NCI-H460 (cell line): ENCODE measurements at regions not wholly inside any gene's neighbourhood (a gene's known extent, or its start where the extent isn't known, plus 50 kb on each side); places are given as distances from the start of the nearest gene placed in this dataset.
"Not testable (repeated sequence)": the region's sequence is repeated elsewhere in the genome, so short reads cannot be mapped to it uniquely, and the experiment has no call there.

Experiments used
- DNase-seq: peaks from one replicate; pipeline ENCODE4 v3.0.0-alpha.2; 2016; ENCODE audit warnings: low read depth; ENCODE audit errors: extremely low read depth

- DNase-seq, result no peak
Observed at GRCh38 chr3:107133891-107134290, 243.3 kb upstream of the CCDC54 start.

DNA sequence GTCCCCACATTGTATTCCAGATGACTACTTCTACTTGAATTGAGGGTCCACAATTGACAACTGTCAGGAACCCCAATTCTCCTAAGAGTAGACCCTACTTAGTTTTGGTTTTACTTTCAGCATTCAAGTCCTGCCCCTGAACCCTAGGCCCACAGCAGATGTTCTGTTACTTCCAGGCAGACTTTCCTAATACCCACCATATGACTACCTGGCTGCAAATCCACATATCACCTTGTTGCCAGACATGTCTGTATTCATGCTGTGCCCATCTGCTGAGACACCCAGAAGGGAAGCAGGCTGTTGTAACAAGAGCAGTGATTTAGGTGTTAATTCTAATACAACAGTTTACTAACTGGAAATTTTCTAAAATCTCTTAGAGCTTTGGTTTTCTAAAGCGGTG lies 235.1 kb upstream of the CCDC54 start:
- DNase-seq, result no peak

DNA sequence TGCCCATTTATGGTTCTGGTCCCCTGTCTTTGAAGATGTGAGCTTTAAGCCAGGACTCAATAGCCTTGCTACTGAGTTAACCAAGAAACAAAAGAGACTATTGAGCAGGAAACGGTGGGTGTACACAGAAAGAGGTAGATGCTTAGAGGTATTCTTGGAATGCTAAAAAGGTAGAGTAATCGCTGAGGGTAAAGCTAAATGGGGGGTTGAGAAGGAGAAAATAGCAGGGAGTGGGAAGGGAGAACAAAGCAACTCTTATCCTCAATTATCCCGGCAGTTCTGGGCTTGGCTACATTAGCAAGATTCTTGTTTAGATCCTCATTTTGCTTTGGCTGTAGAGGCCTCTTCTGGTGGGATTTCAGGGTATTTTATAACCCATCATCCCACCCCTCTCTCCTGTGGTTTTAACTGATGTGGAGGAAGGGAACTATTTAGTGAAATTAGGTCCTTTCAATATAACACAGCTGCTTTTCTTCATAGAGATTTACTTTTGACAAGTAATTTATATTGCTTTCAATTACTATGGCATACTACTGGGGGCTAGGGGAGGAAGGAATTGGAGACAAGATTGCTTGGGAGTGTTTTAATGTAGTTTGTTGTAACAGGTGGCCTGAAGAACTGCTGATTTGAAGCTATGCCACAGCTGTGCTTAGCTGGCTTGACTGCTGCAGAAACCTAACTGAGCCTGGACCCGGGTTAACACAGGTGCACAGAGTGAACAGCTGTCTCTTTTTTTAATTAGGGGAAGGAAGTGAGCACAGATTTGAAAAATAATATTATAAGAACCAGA lies 234.3 kb upstream of the CCDC54 start:
- no peak for DNase-seq

DNA sequence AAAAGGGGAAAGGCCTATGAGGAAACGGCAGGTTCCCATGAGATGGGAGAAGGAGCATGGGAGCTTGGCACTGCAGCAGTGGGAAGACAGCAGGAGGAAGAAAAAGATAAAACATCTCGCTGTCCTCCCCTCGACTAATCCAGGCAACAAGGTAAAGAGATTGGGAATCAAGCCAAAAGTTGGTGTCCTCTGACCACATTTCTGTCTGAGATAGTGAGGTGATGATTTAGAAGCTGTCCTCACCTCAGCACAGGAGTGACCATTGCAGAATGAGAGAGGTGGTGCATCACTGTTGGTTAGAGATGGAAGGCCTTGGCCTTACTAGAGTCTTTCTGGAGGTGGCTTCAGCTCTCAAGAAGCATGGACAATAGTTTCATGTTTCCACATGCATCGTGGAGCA lies 226.6 kb upstream of the CCDC54 start:
- DNase-seq, result no peak

- no peak for DNase-seq
Observed at GRCh38 chr3:107153981-107154380, 223.3 kb upstream of the CCDC54 start.

- DNase-seq, result no peak
Observed at GRCh38 chr3:107172411-107172810, 204.8 kb upstream of the CCDC54 start.

DNA sequence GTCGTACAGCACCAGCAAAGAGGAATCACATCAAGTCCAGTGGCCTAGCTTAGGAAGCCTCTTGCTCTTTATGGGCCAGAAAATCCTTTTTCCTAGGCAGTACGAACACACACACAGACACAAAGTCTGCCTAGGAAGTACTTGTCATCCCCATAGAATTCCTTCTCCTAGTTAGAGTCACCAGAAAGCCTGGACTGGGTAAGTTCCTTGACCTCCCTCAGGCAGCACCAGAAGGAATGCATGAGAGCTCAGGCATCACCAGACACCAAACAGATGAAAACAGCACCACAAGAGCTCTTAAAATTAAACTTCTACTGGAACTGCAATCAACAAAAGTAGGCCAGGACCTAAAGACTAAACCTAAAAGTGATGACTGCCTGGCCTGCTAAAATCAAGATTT lies 192.9 kb upstream of the CCDC54 start:
- no peak for DNase-seq

- DNase-seq, result no peak
Observed at GRCh38 chr3:107188262-107188661, 189.0 kb upstream of the CCDC54 start.

DNA sequence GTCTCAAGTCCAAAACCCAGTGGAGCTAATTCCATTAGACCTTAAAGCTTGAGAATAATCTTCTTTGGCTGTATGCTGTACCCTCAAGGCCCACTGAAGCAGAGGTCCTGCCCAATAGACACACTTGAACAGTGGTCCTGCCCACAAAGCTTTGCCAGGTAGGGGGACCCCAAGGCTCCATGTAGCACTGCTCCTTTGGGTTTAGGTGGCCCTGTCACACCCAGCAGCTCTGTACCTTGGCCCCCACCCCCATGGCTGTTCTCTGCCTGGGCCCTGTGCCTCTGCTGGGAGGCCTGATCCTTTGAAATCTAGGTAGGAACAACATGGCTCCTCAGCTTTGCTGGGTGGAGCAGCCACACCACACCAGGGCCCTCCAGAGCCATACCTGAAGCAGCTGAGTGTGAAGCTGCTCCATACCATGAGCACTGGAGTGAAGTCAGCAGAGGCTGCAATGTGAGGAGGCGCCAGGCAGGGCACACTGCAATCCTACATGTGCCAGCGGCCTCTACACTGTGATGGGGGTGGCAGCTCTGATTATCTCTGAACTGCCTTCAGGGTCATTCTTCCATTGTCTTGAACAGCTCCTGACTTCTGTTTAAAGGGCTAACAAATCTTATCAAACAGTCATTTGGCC lies 188.0 kb upstream of the CCDC54 start:
- no peak for DNase-seq

GRCh38 chr3:107193116-107193515 lies 184.1 kb upstream of the CCDC54 start:
- no peak for DNase-seq

GRCh38 chr3:107198581-107199181 lies 178.6 kb upstream of the CCDC54 start:
- no peak for DNase-seq

- no peak for DNase-seq
Observed at GRCh38 chr3:107201146-107201545, 176.1 kb upstream of the CCDC54 start.

DNA sequence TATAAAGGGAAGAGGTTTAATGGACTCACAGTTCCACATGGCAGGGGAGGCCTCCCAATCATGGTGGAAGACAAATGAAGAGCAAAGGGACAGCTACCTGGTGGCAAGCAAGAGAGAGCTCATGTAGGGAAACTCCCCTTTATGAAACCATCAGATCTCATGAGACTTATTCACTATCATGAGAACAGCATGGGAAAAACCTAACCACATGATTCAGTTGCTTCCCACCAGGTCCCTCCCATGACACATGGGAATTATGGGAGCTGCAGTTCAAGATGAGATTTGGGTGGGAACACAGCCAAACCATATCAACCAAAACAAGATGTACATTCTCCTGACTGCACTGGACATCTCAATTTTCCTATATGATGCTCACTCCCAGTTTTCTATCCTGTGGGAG lies 174.4 kb upstream of the CCDC54 start:
- not testable (repeated sequence) for DNase-seq

- no peak for DNase-seq
Observed at GRCh38 chr3:107204121-107204520, 173.1 kb upstream of the CCDC54 start.

- DNase-seq, result no peak
Observed at GRCh38 chr3:107205358-107205757, 171.9 kb upstream of the CCDC54 start.

DNA sequence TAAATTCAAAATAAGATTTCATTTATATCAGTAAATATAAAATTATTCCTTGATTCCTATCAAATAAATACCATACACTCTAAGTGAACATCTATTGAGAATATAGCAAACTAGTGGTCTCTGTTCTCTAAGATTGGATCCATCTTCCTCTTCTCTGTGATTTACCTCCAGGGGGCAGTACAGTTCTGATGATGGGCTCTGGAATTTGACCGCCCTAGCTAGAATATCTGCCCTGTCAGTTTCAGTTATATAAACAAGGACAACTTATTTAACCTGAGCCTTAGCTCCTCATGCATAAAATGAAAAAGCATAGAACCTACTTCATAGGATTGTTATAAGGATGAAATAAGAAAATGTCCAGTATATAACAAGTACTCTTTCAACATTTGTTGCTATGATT lies 171.1 kb upstream of the CCDC54 start:
- peak; percentile 46 for DNase-seq

- DNase-seq, result no peak
Observed at GRCh38 chr3:107206945-107207344, 170.3 kb upstream of the CCDC54 start.

GRCh38 chr3:107208100-107208499 lies 169.1 kb upstream of the CCDC54 start:
- peak; percentile 51 for DNase-seq

GRCh38 chr3:107208796-107209195 lies 168.4 kb upstream of the CCDC54 start:
- no peak for DNase-seq

- DNase-seq, result no peak
Observed at GRCh38 chr3:107209302-107209990, 167.8 kb upstream of the CCDC54 start.

DNA sequence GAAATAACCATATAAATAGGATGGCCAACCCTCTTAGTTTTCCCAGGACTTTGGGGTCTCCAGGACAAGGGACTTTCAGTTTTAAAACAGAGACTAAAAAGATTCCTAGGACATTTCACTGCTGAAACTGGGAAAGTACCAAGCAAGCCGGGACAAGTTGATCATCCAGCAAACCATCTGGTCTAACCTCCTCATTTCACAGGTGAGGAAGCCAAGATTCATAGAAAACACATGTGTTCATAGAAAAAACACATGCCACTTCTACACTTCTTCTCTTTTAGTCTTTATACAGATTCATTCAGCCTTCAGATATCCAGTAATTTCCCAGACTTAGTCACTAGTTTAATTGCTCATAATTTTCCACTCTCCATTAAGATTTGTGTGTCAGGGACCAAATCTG lies 165.6 kb upstream of the CCDC54 start:
- DNase-seq, result no peak
